ENCODE measurements at regions not wholly inside any gene's neighbourhood (a gene's known extent, or its start where the extent isn't known, plus 50 kb on each side); places are given as distances from the start of the nearest gene placed in this dataset.

GRCh38 chrX:147832707-147833348, 78.9 kb upstream of the FMR1 start:
- DNase-seq (ENCODE audit: low read depth): no peak

GRCh38 chrX:147838465-147839131, 73.1 kb upstream of the FMR1 start:
- no peak for DNase-seq (ENCODE audit: low read depth)

- no peak for DNase-seq (ENCODE audit: low read depth)
These were observed 65.0 kb upstream of the FMR1 start for GRCh38 chrX:147846676-147847075.

GRCh38 chrX:147847999-147848398, 63.7 kb upstream of the FMR1 start:
- DNase-seq (ENCODE audit: low read depth): peak; percentile 11

GRCh38 chrX:147848543-147849443, 62.9 kb upstream of the FMR1 start:
- no peak for DNase-seq (ENCODE audit: low read depth)

- no peak for DNase-seq (ENCODE audit: low read depth)
These were observed 60.8 kb upstream of the FMR1 start for GRCh38 chrX:147850875-147851274.

- no peak for DNase-seq (ENCODE audit: low read depth)
These were observed 58.0 kb upstream of the FMR1 start for GRCh38 chrX:147853701-147854100.

GRCh38 chrX:147859666-147860065, 52.1 kb upstream of the FMR1 start:
- no peak for DNase-seq (ENCODE audit: low read depth)

Measured in forelimb muscle (tissue), 1 donor.